K562 (cell line): ENCODE measurements at regions not wholly inside any gene's neighbourhood (a gene's known extent, or its start where the extent isn't known, plus 50 kb on each side); places are given as distances from the start of the nearest gene placed in this dataset.

Experiments used
- ATAC-seq: fragments of 200-7000 bp; cut with Tn5 transposase; 3 replicates; pipeline ENCODE4 v1.9.1; 2020; ENCODE audit warnings: moderate library complexity
- BruUV-seq: library from RNA; stranded (reverse); fragments of 400-500 nt; replicated peaks from 2 replicates; lab custom pipeline; 2021; lab: Mats Ljungman, UMichigan
- CTCF ChIA-PET: fragments of 300-600 bp; formaldehyde crosslinking; extraction: SDS; loops from one replicate; lab custom pipeline; 2021; ENCODE audit warnings: low intra/inter-chr PET ratio; lab: Yijun Ruan, JAX
- POLR2A ChIA-PET: fragments of 300-600, 350-650 bp; sonication (Branson Sonifier 250); formaldehyde crosslinking; extraction: SDS; loops from one replicate; lab custom pipeline; 2021; ENCODE audit warnings: antibody characterized with exemption, inconsistent platforms; lab: Yijun Ruan, JAX
- DNase-seq, 4 experiments: peaks; one replicate each; pipeline versions ENCODE4 v3.0.0 to v3.0.0-alpha.2; 2011 to 2018; ENCODE audit warnings: low spot score in 3 of 4, mixed read lengths in 3 of 4; ENCODE audit errors: extremely low read depth in 1 of 4
- FAIRE-seq: peaks from 2 replicates; lab custom pipeline; 2011; peaks lifted over from hg19 to GRCh38; lab: Jason Lieb, UNC
- H2AFZ ChIP-seq: 2 replicates; pipeline ENCODE4 v1.6.0; 2011; ENCODE audit warnings: low read depth, low read length, control low read depth, inconsistent platforms
- H3K27ac ChIP-seq: fragments of 200-600 bp; 3 replicates; pipeline ENCODE4 v1.8.0; 2011; ENCODE audit warnings: low read depth, mild to moderate bottlenecking, control low read depth, inconsistent platforms, low read length, moderate library complexity, mixed read lengths; ENCODE audit errors: extremely low read depth
- H3K27me3 ChIP-seq, 2 experiments: fragments of 300-600 bp in 1 of 2; 2 replicates in 1 of 2; 3 replicates in 1 of 2; pipeline versions ENCODE4 v1.6.0 to v1.8.0; 2011; ENCODE audit warnings: inconsistent platforms in 2 of 2, low read length in 2 of 2, mild to moderate bottlenecking in 1 of 2, mixed read lengths in 1 of 2, moderate library complexity in 1 of 2; ENCODE audit not compliant: control insufficient read depth in 2 of 2, insufficient read depth in 2 of 2
- H3K36me3 ChIP-seq: fragments of 300-600 bp; 3 replicates; pipeline ENCODE4 v1.8.0; 2011; ENCODE audit warnings: mild to moderate bottlenecking, low read length, inconsistent platforms; ENCODE audit not compliant: control insufficient read depth, insufficient read depth
- H3K4me1 ChIP-seq, 2 experiments: fragments of 200-600 bp in 1 of 2; replicated peaks in 1 of 2; 2 replicates in 1 of 2; 3 replicates in 1 of 2; pipeline versions ENCODE4 v1.5.1 to v1.8.0; 2011; ENCODE audit warnings: inconsistent platforms in 2 of 2, low read length in 2 of 2, mild to moderate bottlenecking in 1 of 2, mixed read lengths in 1 of 2, moderate library complexity in 1 of 2; ENCODE audit not compliant: control insufficient read depth in 2 of 2, insufficient read depth in 2 of 2
- H3K4me2 ChIP-seq: 2 replicates; pipeline ENCODE4 v1.6.1; 2011; ENCODE audit warnings: low read length, control low read depth, inconsistent platforms, mixed read lengths; ENCODE audit not compliant: insufficient read depth
- H3K4me3 ChIP-seq: fragments of 200-600 bp; sonication (generic), shearing (Covaris generic); 2 replicates; pipeline ENCODE4 v1.5.1; 2016; ENCODE audit warnings: control low read depth, inconsistent platforms
- H3K79me2 ChIP-seq: fragments of 200-600 bp; 3 replicates; pipeline ENCODE4 v1.8.0; 2011; ENCODE audit warnings: low read length, inconsistent platforms; ENCODE audit not compliant: control insufficient read depth, insufficient read depth
- H3K9ac ChIP-seq, 2 experiments: 2 replicates each; pipeline versions ENCODE4 v1.6.0 to v1.6.1; 2011; ENCODE audit warnings: low read depth in 2 of 2, low read length in 2 of 2, control low read depth in 1 of 2, inconsistent platforms in 1 of 2, mild to moderate bottlenecking in 1 of 2, mixed read lengths in 1 of 2; ENCODE audit not compliant: insufficient read depth in 1 of 2
- H3K9me1 ChIP-seq: one replicate; pipeline ENCODE4 v1.6.0; 2011; ENCODE audit warnings: inconsistent platforms, mild to moderate bottlenecking, low read length, moderate library complexity; ENCODE audit not compliant: control insufficient read depth, insufficient read depth
- H3K9me3 ChIP-seq: replicated peaks from 2 replicates; pipeline ENCODE4 v1.5.1; 2011; ENCODE audit warnings: low read depth, low read length, inconsistent platforms; ENCODE audit not compliant: control insufficient read depth, insufficient read depth
- H4K20me1 ChIP-seq: replicated peaks from 2 replicates; pipeline ENCODE4 v1.6.1; 2011; ENCODE audit warnings: low read length, inconsistent platforms, mixed read lengths; ENCODE audit not compliant: control insufficient read depth, insufficient read depth
- MEF2D ChIP-seq: conservative IDR thresholded peaks from 2 replicates; pipeline ENCODE4 v1.6.1; 2016; ENCODE audit warnings: low read depth, missing genetic modification characterization, missing compliant biosample characterization
- MIER1 ChIP-seq: fragments of 450-650 bp; IDR thresholded peaks from 2 replicates; pipeline ENCODE4 v1.6.1; 2016; ENCODE audit warnings: antibody characterized with exemption, mild to moderate bottlenecking, low read depth
- MTA2 ChIP-seq: fragments of 450-650 bp; IDR thresholded peaks from 2 replicates; pipeline ENCODE4 v1.6.1; 2016; ENCODE audit warnings: low read depth
- NR2C2 ChIP-seq, 2 experiments: fragments of 200-800 bp in 1 of 2; sonication (Bioruptor generic) in 1 of 2; sonication (generic) in 1 of 2; formaldehyde crosslinking in 1 of 2; IDR thresholded peaks; 2 replicates each; pipeline versions ENCODE4 v1.6.1 to v1.8.0; 2016 to 2022; ENCODE audit warnings: mild to moderate bottlenecking in 1 of 2, missing compliant biosample characterization in 1 of 2, missing genetic modification characterization in 1 of 2, missing genetic modification reagents in 1 of 2
- PTRF ChIP-seq: fragments of 450-650 bp; IDR thresholded peaks from 2 replicates; pipeline ENCODE4 v1.6.1; 2016; ENCODE audit warnings: mild to moderate bottlenecking, missing genetic modification characterization, missing compliant biosample characterization
- RAD21 ChIP-seq, 2 experiments: fragments of 250-450 bp in 1 of 2; fragments of 450-650 bp in 1 of 2; sonication (Bioruptor Pico) in 1 of 2; formaldehyde crosslinking in 1 of 2; IDR thresholded peaks in 1 of 2; conservative IDR thresholded peaks in 1 of 2; 2 replicates each; pipeline versions ENCODE4 v1.4.0 to v1.8.0; 2020 to 2022; ENCODE audit warnings: mild to moderate bottlenecking in 2 of 2, moderate library complexity in 1 of 2
- RFX7 ChIP-seq: fragments of 250-450 bp; sonication (Bioruptor Pico); IDR thresholded peaks from 2 replicates; pipeline ENCODE4 v1.5.1; 2021; ENCODE audit warnings: mild to moderate bottlenecking
- SIN3B ChIP-seq: fragments of 450-650 bp; IDR thresholded peaks from 2 replicates; pipeline ENCODE4 v1.6.1; 2017; ENCODE audit warnings: low read depth, mild to moderate bottlenecking, moderate library complexity
- ZNF217 ChIP-seq: sonication (generic); formaldehyde crosslinking; IDR thresholded peaks from 2 replicates; pipeline ENCODE4 v1.8.0; 2022; ENCODE audit warnings: mild to moderate bottlenecking, missing genetic modification reagents
- ZNF274 ChIP-seq: IDR thresholded peaks from 2 replicates; pipeline ENCODE4 v1.6.1; 2011; ENCODE audit warnings: low read depth, mild to moderate bottlenecking, low read length, moderate library complexity, borderline replicate concordance
- WGBS: fragments of 100-300 bp; shearing (Covaris generic); methylation state at CpG from one replicate; pipeline ENCODE4 v1.1.6; 2016; ENCODE audit warnings: low coverage, mixed read lengths; ENCODE audit not compliant: insufficient coverage; ENCODE audit errors: missing lambda C conversion rate; 5-methylcytosine and 5-hydroxymethylcytosine counted together
- in situ Hi-C: fragments of 300-500 bp; cut with MboI; formaldehyde crosslinking; loops from 4 replicates; pipeline ENCODE4 v1.15.0; 2018; ENCODE audit warnings: inconsistent platforms, mixed read lengths
- intact Hi-C: fragments of 100-400 bp; cut with micrococcal nuclease; formaldehyde crosslinking; loops from 2 replicates; pipeline ENCODE4 v1.14.2; 2022
- TF ChIP-seq, protein P1 (sequence below): sonication (generic); formaldehyde crosslinking; IDR thresholded peaks from 2 replicates; pipeline ENCODE4 v1.8.0; 2023; ENCODE audit warnings: mild to moderate bottlenecking, missing genetic modification reagents

DNA sequence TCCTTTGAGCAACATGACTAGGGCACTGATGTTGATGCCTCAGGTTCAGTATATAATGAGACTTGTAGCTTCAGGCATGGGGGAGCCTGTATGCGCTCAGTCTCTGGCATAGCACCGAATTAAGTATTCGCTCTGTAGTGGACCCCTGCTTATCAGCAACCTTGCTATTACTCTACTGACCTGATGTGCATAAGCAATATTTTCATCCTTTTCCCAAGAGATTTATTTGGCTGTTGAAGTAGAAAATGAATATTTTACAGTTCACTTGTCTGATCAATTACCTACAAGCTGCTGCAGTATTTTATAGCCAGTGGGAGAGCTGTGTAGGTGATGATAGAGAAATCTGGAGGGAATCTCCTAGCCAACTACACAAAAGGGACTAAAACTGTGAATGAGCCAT, 781.6 kb upstream of the PHF14 start (continued):
- TF ChIP-seq, protein P1, sequence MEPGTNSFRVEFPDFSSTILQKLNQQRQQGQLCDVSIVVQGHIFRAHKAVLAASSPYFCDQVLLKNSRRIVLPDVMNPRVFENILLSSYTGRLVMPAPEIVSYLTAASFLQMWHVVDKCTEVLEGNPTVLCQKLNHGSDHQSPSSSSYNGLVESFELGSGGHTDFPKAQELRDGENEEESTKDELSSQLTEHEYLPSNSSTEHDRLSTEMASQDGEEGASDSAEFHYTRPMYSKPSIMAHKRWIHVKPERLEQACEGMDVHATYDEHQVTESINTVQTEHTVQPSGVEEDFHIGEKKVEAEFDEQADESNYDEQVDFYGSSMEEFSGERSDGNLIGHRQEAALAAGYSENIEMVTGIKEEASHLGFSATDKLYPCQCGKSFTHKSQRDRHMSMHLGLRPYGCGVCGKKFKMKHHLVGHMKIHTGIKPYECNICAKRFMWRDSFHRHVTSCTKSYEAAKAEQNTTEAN: no peak
- TF ChIP-seq RFX7 (CRISPR knock-in tag) (no peak), MEF2D (tag) (no peak), MIER1 (no peak), RAD21 (CRISPR knock-in tag; conservative IDR thresholded peaks at IDR 0.05 in 1 of 2, IDR thresholded peaks at IDR 0.05 in 1 of 2) (no peak), ZNF274 (no peak), PTRF (no peak), SIN3B (no peak), MTA2 (no peak)

DNA sequence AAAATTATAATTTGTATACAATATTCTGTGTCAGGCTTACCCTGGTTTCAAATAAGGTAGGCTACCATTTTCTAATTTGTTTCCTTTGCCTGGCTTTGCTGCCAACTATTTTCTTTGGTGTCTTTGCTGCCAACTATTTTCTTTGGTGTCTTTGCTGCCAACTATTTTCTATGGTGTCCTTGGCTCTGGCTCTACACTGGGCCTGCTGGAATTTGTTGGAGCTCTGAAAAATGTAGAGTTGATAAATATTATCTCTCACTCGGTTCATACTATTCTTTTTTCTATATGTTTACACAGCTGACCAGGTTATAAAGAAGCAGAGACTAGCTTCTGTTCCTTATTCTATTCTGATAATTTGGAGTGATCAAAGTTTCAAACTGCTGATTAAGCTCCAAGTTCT, 768.0 kb upstream of the PHF14 start:
- ATAC-seq (no peak), DNase-seq (no peak), FAIRE-seq (no peak)
- Histone ChIP-seq H3K9me1 (no peaks in the 10 kb centered on the region), H3K9ac (no peak overlapping the region), H3K27ac (no peak overlapping the region), H3K4me2 (no peak overlapping the region), H3K79me2 (no peaks in the 10 kb centered on the region), H2AFZ (no peak overlapping the region), H3K4me1 (no peaks in the 10 kb centered on the region), H4K20me1 (no peaks in the 10 kb centered on the region), H3K27me3 (no peaks in the 10 kb centered on the region), H3K36me3 (no peaks in the 10 kb centered on the region), H3K4me3 (no peak overlapping the region), H3K9me3 (no peaks in the 10 kb centered on the region)
- ChIA-PET POLR2A (interaction anchor here (0.6 kb wide), 1 partner anchor 8 kb away, joined by 3 read pairs; no protein-coding TSS in a partner anchor), CTCF (interaction anchor here (0.6 kb wide), 1 partner anchor 20 kb away, joined by 3 read pairs; no protein-coding TSS in a partner anchor)
- 6% methylated on average over 1 of the region's 1 CpG for WGBS
- in situ Hi-C loops (no loop called here), intact Hi-C loops (no loop called here)
- BruUV-seq: no TSS peak
- TF ChIP-seq ZNF217 (no peak), NR2C2 (CRISPR knock-in tag; IDR thresholded peaks at IDR 0.05) (no peak), NR2C2 (tag; IDR thresholded peaks at IDR 0.05) (no peak)
